Tibial nerve (tissue), 4 donors: ENCODE measurements at regions not wholly inside any gene's neighbourhood (a gene's known extent, or its start where the extent isn't known, plus 50 kb on each side); places are given as distances from the start of the nearest gene placed in this dataset.

Experiments used
- CTCF ChIP-seq, 5 experiments: fragments of 200-600 bp in 3 of 5; fragments of 450-650 bp in 2 of 5; sonication (generic) in 3 of 5; IDR thresholded peaks; one replicate each; pipeline ENCODE4 v1.5.1; 2016 to 2019; ENCODE audit warnings: antibody characterized with exemption in 5 of 5, mild to moderate bottlenecking in 3 of 5, moderate library complexity in 2 of 5
- EP300 ChIP-seq, 2 donors: sonication (generic); formaldehyde crosslinking; IDR thresholded peaks; one replicate each; pipeline ENCODE4 v1.6.1; 2017; ENCODE audit warnings: antibody characterized with exemption in 2 of 2, mild to moderate bottlenecking in 1 of 2

DNA sequence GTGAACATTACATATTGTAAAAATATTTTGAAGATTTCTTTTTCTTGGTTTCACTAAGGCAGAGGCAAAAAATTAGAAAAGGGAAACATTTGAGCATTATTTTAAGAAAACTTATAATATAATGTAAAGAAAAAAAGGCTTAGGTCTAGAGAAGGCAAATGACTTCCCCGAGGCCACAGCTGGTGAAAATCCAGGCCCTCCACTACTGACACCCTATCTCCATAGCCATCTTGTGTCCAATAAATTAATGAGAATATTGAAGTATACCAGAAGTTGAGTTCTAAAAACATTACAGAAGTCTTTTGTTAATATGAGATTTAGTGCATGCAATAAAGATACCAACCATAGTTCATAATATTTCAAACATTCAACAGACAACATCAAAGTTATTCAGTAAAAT, 459.9 kb upstream of the RORB start:
- TF ChIP-seq CTCF (IDR thresholded peaks at IDR 0.05) (no peak), EP300 (IDR thresholded peaks at IDR 0.05) (no peak)
